IMR-90 (cell line): ENCODE measurements at regions not wholly inside any gene's neighbourhood (a gene's known extent, or its start where the extent isn't known, plus 50 kb on each side); places are given as distances from the start of the nearest gene placed in this dataset.

Experiments used
- ATAC-seq: fragments of 200-7000 bp; cut with Tn5 transposase; 2 replicates; pipeline ENCODE4 v1.9.1; 2020; ENCODE audit warnings: low read depth, mild to moderate bottlenecking, moderate library complexity
- BruUV-seq: library from RNA; stranded (reverse); fragments of 400-500 nt; replicated peaks from 2 replicates; lab custom pipeline; 2021; lab: Mats Ljungman, UMichigan
- CTCF ChIA-PET: fragments of 300-600 bp; formaldehyde crosslinking; extraction: SDS; loops from one replicate; lab custom pipeline; 2021; ENCODE audit warnings: antibody characterized with exemption; lab: Yijun Ruan, JAX
- POLR2A ChIA-PET: fragments of 300-600 bp; sonication (Branson Sonifier 250); formaldehyde crosslinking; loops from one replicate; lab custom pipeline; 2022; ENCODE audit warnings: antibody characterized with exemption; ENCODE audit not compliant: unreplicated experiment; lab: Charles Lee
- DNase-seq: peaks from one replicate; pipeline ENCODE4 v3.0.0; 2013
- H2AFZ ChIP-seq: replicated peaks from 2 replicates; pipeline ENCODE3; 2013; ENCODE audit warnings: low read length, mild to moderate bottlenecking; ENCODE audit not compliant: poor library complexity
- H2AK5ac ChIP-seq: 2 replicates; pipeline ENCODE4 v1.6.1; 2013; ENCODE audit warnings: low read depth, low read length, inconsistent platforms
- H2AK9ac ChIP-seq: replicated peaks from 2 replicates; pipeline ENCODE3; 2013; ENCODE audit warnings: mild to moderate bottlenecking, low read depth, low read length, moderate library complexity; ENCODE audit not compliant: poor library complexity
- H2BK120ac ChIP-seq: 2 replicates; pipeline ENCODE4 v1.6.1; 2013; ENCODE audit warnings: low read depth, low read length, inconsistent platforms
- H2BK15ac ChIP-seq: 3 replicates; pipeline ENCODE4 v1.6.1; 2013; ENCODE audit warnings: low read depth, low read length, inconsistent platforms
- H2BK20ac ChIP-seq: 2 replicates; pipeline ENCODE4 v1.6.1; 2013; ENCODE audit warnings: low read depth, mild to moderate bottlenecking, inconsistent platforms, low read length, moderate library complexity
- H2BK5ac ChIP-seq: 2 replicates; pipeline ENCODE4 v1.6.1; 2013; ENCODE audit warnings: mild to moderate bottlenecking, low read depth, low read length, inconsistent platforms; ENCODE audit not compliant: poor library complexity, severe bottlenecking
- H3K14ac ChIP-seq: replicated peaks from 2 replicates; pipeline ENCODE4 v1.6.1; 2013; ENCODE audit warnings: low read depth, low read length, inconsistent platforms
- H3K18ac ChIP-seq: 2 replicates; pipeline ENCODE4 v1.6.1; 2013; ENCODE audit warnings: low read depth, low read length, control low read depth
- H3K23ac ChIP-seq: 2 replicates; pipeline ENCODE4 v1.6.1; 2013; ENCODE audit warnings: low read depth, low read length, inconsistent platforms
- H3K27ac ChIP-seq: 2 replicates; pipeline ENCODE4 v1.5.1; 2013; ENCODE audit warnings: mild to moderate bottlenecking, control low read depth, low read length; ENCODE audit not compliant: insufficient read depth
- H3K27me3 ChIP-seq: 2 replicates; pipeline ENCODE4 v1.6.1; 2013; ENCODE audit warnings: low read length; ENCODE audit not compliant: control insufficient read depth, insufficient read depth
- H3K36me3 ChIP-seq: 2 replicates; pipeline ENCODE4 v1.6.1; 2013; ENCODE audit warnings: low read length, mixed read lengths; ENCODE audit not compliant: control insufficient read depth, insufficient read depth
- H3K4ac ChIP-seq: 2 replicates; pipeline ENCODE4 v1.6.1; 2013; ENCODE audit warnings: low read depth, low read length, inconsistent platforms
- H3K4me1 ChIP-seq: 2 replicates; pipeline ENCODE4 v1.6.1; 2013; ENCODE audit warnings: low read length, mixed read lengths; ENCODE audit not compliant: control insufficient read depth, insufficient read depth
- H3K4me2 ChIP-seq: 2 replicates; pipeline ENCODE4 v1.6.1; 2013; ENCODE audit warnings: low read depth, mild to moderate bottlenecking, control low read depth, low read length, moderate library complexity
- H3K4me3 ChIP-seq: 2 replicates; pipeline ENCODE4 v1.5.1; 2013; ENCODE audit warnings: low read depth, mild to moderate bottlenecking, control low read depth, low read length, moderate library complexity; ENCODE audit not compliant: insufficient read depth
- H3K56ac ChIP-seq: 2 replicates; pipeline ENCODE4 v1.6.1; 2013; ENCODE audit warnings: low read length, inconsistent platforms; ENCODE audit not compliant: insufficient read depth; ENCODE audit errors: extremely low read depth
- H3K79me1 ChIP-seq, 2 experiments: 2 replicates each; pipeline ENCODE4 v1.6.1; 2013; ENCODE audit warnings: low read length in 2 of 2, inconsistent platforms in 1 of 2, low read depth in 1 of 2
- H3K9ac ChIP-seq: 2 replicates; pipeline ENCODE4 v1.6.1; 2013; ENCODE audit warnings: low read depth, low read length, control low read depth
- H3K9me1 ChIP-seq: 2 replicates; pipeline ENCODE4 v1.6.1; 2013; ENCODE audit warnings: low read length, inconsistent platforms; ENCODE audit not compliant: insufficient read depth
- H3K9me3 ChIP-seq: 2 replicates; pipeline ENCODE4 v1.6.1; 2013; ENCODE audit warnings: low read length; ENCODE audit not compliant: control insufficient read depth, insufficient read depth
- H4K20me1 ChIP-seq: 2 replicates; pipeline ENCODE4 v1.6.1; 2013; ENCODE audit warnings: low read length, inconsistent platforms; ENCODE audit not compliant: insufficient read depth
- H4K5ac ChIP-seq: 2 replicates; pipeline ENCODE4 v1.6.1; 2013; ENCODE audit warnings: mild to moderate bottlenecking, low read depth, low read length, control low read depth
- H4K8ac ChIP-seq, 2 experiments: 2 replicates each; pipeline ENCODE4 v1.6.1; 2013; ENCODE audit warnings: low read depth in 2 of 2, low read length in 2 of 2, control low read depth in 1 of 2, inconsistent platforms in 1 of 2
- H4K91ac ChIP-seq: 2 replicates; pipeline ENCODE4 v1.6.1; 2013; ENCODE audit warnings: low read depth, low read length, inconsistent platforms; ENCODE audit not compliant: insufficient read depth
- BHLHE40 ChIP-seq: fragments of 150-350 bp; IDR thresholded peaks from 2 replicates; pipeline ENCODE4 v1.6.1; 2016; ENCODE audit warnings: mild to moderate bottlenecking, low read depth, low read length
- CEBPB ChIP-seq: IDR thresholded peaks from 2 replicates; pipeline ENCODE4 v1.6.1; 2012; ENCODE audit warnings: low read depth, low read length, improper control_type of control experiment
- CHD1 ChIP-seq: IDR thresholded peaks from 2 replicates; pipeline ENCODE4 v1.6.1; 2012; ENCODE audit warnings: low read depth, low read length, improper control_type of control experiment
- FOS ChIP-seq: fragments of 150-350 bp; IDR thresholded peaks from 2 replicates; pipeline ENCODE4 v1.6.1; 2016; ENCODE audit warnings: low read depth, low read length
- MAFK ChIP-seq: IDR thresholded peaks from 2 replicates; pipeline ENCODE4 v1.6.1; 2012; ENCODE audit warnings: low read depth, low read length, improper control_type of control experiment
- MAZ ChIP-seq: IDR thresholded peaks from 2 replicates; pipeline ENCODE4 v1.6.1; 2012; ENCODE audit warnings: low read depth, mild to moderate bottlenecking, low read length, improper control_type of control experiment, moderate library complexity, borderline replicate concordance
- MXI1 ChIP-seq: IDR thresholded peaks from 2 replicates; pipeline ENCODE4 v1.6.1; 2012; ENCODE audit warnings: low read depth, mild to moderate bottlenecking, low read length, moderate library complexity, borderline replicate concordance
- NFE2L2 ChIP-seq: fragments of 150-350 bp; IDR thresholded peaks from 2 replicates; pipeline ENCODE4 v1.6.1; 2016; ENCODE audit warnings: low read depth, mild to moderate bottlenecking, low read length
- POLR2A ChIP-seq: IDR thresholded peaks from 2 replicates; pipeline ENCODE4 v1.6.1; 2012; ENCODE audit warnings: mild to moderate bottlenecking, low read depth, low read length
- RAD21 ChIP-seq: IDR thresholded peaks from 2 replicates; pipeline ENCODE4 v1.6.1; 2012; ENCODE audit warnings: low read length, improper control_type of control experiment
- RCOR1 ChIP-seq: IDR thresholded peaks from 2 replicates; pipeline ENCODE4 v1.6.1; 2012; ENCODE audit warnings: mild to moderate bottlenecking, low read length, improper control_type of control experiment; ENCODE audit not compliant: insufficient replicate concordance
- RFX5 ChIP-seq: IDR thresholded peaks from 2 replicates; pipeline ENCODE4 v1.8.0; 2012; ENCODE audit warnings: low read depth, mild to moderate bottlenecking, low read length, moderate library complexity
- SMC3 ChIP-seq: fragments of 150-350 bp; IDR thresholded peaks from 2 replicates; pipeline ENCODE4 v1.6.1; 2016; ENCODE audit warnings: low read depth, mild to moderate bottlenecking, antibody characterized with exemption, low read length, moderate library complexity
- USF2 ChIP-seq: fragments of 150-350 bp; IDR thresholded peaks from 2 replicates; pipeline ENCODE4 v1.6.1; 2017; ENCODE audit warnings: mild to moderate bottlenecking, antibody characterized with exemption, low read length, low read depth
- WGBS, 2 experiments: methylation state at CpG; one replicate each; pipeline versions ENCODE4 v1.1.5 to v1.1.7; 2013; ENCODE audit warnings: missing lambda C conversion rate in 2 of 2; ENCODE audit not compliant: insufficient read length in 1 of 2; ENCODE audit errors: extremely low coverage in 2 of 2; 5-methylcytosine and 5-hydroxymethylcytosine counted together
- dilution Hi-C: fragments of 300-500 bp; cut with HindIII; formaldehyde crosslinking; loops from one replicate; pipeline ENCODE4 v1.14.3; 2018; ENCODE audit warnings: low sequenced_read_pairs; ENCODE audit not compliant: unreplicated experiment
- in situ Hi-C: fragments of 300-500 bp; cut with MboI; formaldehyde crosslinking; loops from 3 replicates; pipeline ENCODE4 v1.14.3; 2019; ENCODE audit warnings: low sequenced_read_pairs, inconsistent platforms, mixed read lengths
- intact Hi-C: fragments of 100-400 bp; cut with micrococcal nuclease; formaldehyde crosslinking; loops from 2 replicates; pipeline ENCODE4 v1.10.0; 2022
- TF ChIP-seq, protein P1 (sequence below): fragments of 150-350 bp; IDR thresholded peaks from 2 replicates; pipeline ENCODE4 v1.6.1; 2016; ENCODE audit warnings: low read depth, mild to moderate bottlenecking, low read length, moderate library complexity, borderline replicate concordance
- TF ChIP-seq, protein P2 (sequence below): conservative IDR thresholded peaks from 2 replicates; pipeline ENCODE4 v1.5.1; 2012; ENCODE audit warnings: mild to moderate bottlenecking, low read depth, low read length, improper control_type of control experiment

DNA sequence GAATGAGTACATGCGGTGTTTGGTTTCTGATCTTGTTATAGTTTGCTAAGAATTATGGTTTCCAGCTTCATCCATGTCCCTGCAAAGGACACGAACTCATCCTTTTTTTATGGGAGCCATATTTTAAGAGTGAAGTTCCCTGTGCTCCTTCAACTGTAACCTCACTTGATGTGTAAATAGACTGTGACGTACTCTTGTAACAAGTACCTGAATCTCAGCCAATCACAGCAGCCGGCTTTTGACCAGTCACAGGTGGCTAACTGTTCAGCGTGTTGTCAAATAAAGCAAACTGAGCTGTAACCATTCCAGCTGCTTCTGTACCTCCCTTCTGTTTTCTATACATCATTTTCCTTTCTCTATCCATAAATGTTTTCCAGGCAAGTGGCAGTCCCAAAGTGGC lies 774.3 kb upstream of the HS6ST1 start:
- in situ Hi-C loops (no loop called here), dilution Hi-C loops (no loop called here), intact Hi-C loops (no loop called here)
- no peak overlapping the region for H3K9ac ChIP-seq
- H3K27me3 ChIP-seq: no peaks in the 10 kb centered on the region
- no peaks in the 10 kb centered on the region for H3K4me1 ChIP-seq
- H4K5ac ChIP-seq: no peak overlapping the region
- POLR2A ChIA-PET: no interaction called here
- no peak overlapping the region for H2BK120ac ChIP-seq
- 13% methylated on average over 3 of the region's 5 CpGs; no CpG with 5 or more reads in 1 of the 2 experiments for WGBS, 2 experiments
- DNase-seq (no peak), ATAC-seq (no peak)
- no peaks in the 10 kb centered on the region for H4K20me1 ChIP-seq
- no peak overlapping the region for H4K8ac ChIP-seq
- no peak overlapping the region for H2BK15ac ChIP-seq
- H3K27ac ChIP-seq: no peak overlapping the region
- BruUV-seq: no TSS peak
- no peak overlapping the region for H3K4me3 ChIP-seq
- no peak overlapping the region for H3K56ac ChIP-seq
- no peaks in the 10 kb centered on the region for H3K79me1 ChIP-seq
- H2AK5ac ChIP-seq: no peak overlapping the region
- H2BK5ac ChIP-seq: no peak overlapping the region
- no peak overlapping the region for H3K23ac ChIP-seq
- no peak overlapping the region for H3K18ac ChIP-seq
- CTCF ChIA-PET: no interaction called here
- no peak overlapping the region for H3K14ac ChIP-seq
- H2BK20ac ChIP-seq: no peak overlapping the region
- H3K36me3 ChIP-seq: no peaks in the 10 kb centered on the region
- no peak overlapping the region for H4K91ac ChIP-seq
- no peak overlapping the region for H3K4me2 ChIP-seq
- H2AK9ac ChIP-seq: no peak overlapping the region
- TF ChIP-seq BHLHE40 (no peak), MXI1 (no peak), RCOR1 (no peak), SMC3 (no peak), MAFK (no peak), USF2 (no peak), RFX5 (no peak), FOS (no peak), CEBPB (no peak), NFE2L2 (no peak), MAZ (no peak), POLR2A (no peak), CHD1 (no peak), RAD21 (no peak)
- TF ChIP-seq, protein P1, sequence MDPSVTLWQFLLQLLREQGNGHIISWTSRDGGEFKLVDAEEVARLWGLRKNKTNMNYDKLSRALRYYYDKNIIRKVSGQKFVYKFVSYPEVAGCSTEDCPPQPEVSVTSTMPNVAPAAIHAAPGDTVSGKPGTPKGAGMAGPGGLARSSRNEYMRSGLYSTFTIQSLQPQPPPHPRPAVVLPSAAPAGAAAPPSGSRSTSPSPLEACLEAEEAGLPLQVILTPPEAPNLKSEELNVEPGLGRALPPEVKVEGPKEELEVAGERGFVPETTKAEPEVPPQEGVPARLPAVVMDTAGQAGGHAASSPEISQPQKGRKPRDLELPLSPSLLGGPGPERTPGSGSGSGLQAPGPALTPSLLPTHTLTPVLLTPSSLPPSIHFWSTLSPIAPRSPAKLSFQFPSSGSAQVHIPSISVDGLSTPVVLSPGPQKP: no peak
- TF ChIP-seq, protein P2, sequence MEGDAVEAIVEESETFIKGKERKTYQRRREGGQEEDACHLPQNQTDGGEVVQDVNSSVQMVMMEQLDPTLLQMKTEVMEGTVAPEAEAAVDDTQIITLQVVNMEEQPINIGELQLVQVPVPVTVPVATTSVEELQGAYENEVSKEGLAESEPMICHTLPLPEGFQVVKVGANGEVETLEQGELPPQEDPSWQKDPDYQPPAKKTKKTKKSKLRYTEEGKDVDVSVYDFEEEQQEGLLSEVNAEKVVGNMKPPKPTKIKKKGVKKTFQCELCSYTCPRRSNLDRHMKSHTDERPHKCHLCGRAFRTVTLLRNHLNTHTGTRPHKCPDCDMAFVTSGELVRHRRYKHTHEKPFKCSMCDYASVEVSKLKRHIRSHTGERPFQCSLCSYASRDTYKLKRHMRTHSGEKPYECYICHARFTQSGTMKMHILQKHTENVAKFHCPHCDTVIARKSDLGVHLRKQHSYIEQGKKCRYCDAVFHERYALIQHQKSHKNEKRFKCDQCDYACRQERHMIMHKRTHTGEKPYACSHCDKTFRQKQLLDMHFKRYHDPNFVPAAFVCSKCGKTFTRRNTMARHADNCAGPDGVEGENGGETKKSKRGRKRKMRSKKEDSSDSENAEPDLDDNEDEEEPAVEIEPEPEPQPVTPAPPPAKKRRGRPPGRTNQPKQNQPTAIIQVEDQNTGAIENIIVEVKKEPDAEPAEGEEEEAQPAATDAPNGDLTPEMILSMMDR: no peak
- no peak overlapping the region for H2AFZ ChIP-seq
- H3K9me3 ChIP-seq: no peaks in the 10 kb centered on the region; the same call in 1 of the 2 replicates
- H3K4ac ChIP-seq: no peak overlapping the region
- no peaks in the 10 kb centered on the region for H3K9me1 ChIP-seq
